GM19397 (cell line): ENCODE measurements at regions not wholly inside any gene's neighbourhood (a gene's known extent, or its start where the extent isn't known, plus 50 kb on each side); places are given as distances from the start of the nearest gene placed in this dataset.
"Not testable (repeated sequence)": the region's sequence is repeated elsewhere in the genome, so short reads cannot be mapped to it uniquely, and the experiment has no call there.

Experiments
- ATAC-seq: cut with Tn5 transposase; IDR thresholded peaks from one replicate; pipeline ENCODE4 v1.9.1; 2021; ENCODE audit warnings: mild to moderate bottlenecking, moderate library complexity; ENCODE audit not compliant: unreplicated experiment

- no peak for ATAC-seq
Observed at GRCh38 chr11:60592601-60593000, 77.4 kb downstream of the MS4A13 start.

DNA sequence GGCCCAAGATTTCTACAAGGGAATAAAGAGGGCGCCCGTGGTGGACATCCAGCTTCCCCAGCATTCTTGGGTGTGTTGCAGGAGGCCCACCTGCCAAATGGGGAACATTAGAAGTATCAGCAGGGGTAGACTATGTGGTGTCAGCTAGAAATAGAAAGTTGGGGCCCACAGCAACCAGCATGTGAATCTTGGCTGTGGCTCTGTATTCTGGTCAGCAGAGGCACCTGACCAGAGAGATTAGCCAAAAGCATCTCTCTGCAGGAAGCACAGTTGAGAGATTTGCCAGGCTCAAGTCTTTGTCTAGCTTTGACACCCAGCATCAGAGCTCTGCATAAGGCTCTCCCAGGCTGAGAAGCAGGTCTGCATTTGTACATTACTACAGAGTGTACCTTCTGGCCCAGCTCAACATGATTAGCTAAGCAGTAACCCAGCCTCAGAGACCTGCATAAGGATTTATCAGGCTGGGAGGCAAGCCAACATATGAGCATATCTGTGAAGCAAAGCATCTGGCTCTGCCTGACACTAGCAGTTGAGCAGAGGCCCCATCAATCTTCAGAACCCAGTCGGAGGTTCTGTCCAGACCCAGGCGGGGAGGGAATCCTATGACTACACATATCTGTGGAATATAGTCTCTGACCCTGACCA is 79.9 kb downstream of the MS4A13 start:
- no peak for ATAC-seq

GRCh38 chr11:60607483-60607882 is 91.9 kb upstream of the MS4A8 start:
- ATAC-seq = no peak

DNA sequence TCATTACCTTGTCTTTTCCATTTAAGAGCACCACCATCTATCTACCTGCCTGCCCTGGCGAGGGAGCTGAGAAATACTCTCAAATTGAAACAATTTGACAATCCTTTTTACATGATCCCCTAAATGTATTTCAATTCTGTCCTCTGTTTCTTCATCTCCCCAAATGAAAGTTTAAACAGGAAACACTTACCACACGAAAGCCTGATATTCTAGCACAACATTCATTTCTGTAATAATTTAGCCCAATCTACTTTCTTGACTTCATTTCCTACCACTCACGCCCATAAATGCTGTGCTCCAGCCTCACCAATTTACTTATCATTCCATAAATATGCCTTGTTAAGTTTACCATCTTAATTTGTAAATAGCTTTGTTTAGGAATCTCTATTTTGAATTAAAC is 89.8 kb upstream of the MS4A8 start:
- ATAC-seq = no peak

GRCh38 chr11:60610702-60611101 is 88.7 kb upstream of the MS4A8 start:
- ATAC-seq = no peak

GRCh38 chr11:60615497-60615896 is 83.9 kb upstream of the MS4A8 start:
- no peak for ATAC-seq

- not testable (repeated sequence) for ATAC-seq
Observed at GRCh38 chr11:60621940-60622339, 77.5 kb upstream of the MS4A8 start.

DNA sequence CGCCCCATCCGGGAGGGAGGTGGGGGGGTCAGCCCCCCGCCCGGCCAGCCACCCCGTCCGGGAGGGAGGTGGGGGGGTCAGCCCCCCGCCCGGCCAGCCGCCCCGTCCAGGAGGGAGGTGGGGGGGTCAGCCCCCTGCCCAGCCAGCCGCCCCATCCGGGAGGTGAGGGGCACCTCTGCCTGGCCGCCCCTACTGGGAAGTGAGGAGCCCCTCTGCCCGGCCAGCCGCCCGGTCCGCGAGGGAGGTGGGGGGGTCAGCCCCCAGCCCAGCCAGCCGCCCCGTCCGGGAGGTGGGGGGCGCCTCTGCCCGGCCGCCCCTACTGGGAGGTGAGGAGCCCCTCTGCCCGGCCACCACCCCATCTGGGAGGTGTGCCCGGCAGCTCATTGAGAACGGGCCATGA is 76.6 kb upstream of the MS4A8 start:
- ATAC-seq = not testable (repeated sequence)

GRCh38 chr11:60625262-60625661 is 74.2 kb upstream of the MS4A8 start:
- no peak for ATAC-seq

GRCh38 chr11:60629399-60629798 is 70.0 kb upstream of the MS4A8 start:
- no peak for ATAC-seq

DNA sequence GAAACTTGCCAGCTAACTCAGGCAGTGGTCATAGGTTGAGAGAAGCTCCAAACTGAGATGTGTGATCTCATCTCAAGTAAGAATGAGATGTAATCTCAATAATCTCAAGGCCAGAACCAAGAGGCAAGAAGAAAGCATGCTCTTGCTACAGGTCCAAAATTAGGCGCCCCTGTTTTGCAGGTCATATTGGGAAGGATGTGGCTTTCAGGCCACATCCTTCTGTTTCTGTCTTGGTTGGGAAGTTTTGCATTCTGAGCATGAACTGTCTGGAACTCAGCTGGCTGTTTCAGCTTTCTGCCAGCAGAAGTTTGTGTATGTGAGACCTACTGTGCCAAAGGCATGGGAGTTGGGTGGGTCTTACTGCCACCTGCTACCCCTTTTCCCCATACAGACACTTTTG is 67.5 kb upstream of the MS4A8 start:
- no peak for ATAC-seq

DNA sequence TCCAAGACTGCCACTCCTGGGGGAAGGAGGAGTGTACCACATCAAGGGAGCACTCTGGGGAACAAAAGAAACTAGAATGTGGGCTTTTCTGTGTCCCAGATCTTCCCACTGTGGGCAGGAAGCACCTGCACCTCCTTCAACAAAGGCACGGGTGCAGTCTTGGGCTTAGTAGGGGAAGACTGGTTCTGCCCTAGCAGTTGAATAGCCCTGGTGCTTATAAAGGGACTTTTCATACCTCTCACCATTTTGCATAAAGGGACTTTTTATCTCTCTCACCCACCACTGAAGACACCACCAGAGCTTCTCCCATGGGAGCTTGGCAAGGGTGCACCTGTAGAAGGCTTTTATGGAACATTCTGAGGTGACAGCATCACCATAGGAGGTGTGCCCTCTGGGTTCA is 65.8 kb upstream of the MS4A8 start:
- peak; percentile 70 for ATAC-seq

DNA sequence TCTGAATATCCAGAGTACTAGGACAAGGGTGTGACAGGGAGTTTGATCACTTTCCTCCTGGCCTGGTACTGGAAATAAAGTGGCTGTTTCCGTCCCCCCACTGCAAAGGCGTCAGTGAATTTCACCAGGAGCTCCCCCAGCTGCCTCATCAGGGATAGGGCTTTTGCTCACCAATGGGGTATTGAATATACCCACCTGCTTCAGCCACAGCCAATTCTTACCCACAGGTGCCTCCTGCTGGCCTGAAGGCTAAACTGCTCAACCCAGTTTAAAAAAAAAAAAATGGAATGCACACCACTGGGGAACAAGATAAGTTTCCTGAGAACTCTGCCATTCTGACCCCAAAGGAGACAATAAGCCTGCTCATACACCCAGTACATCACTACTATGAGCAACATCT is 65.3 kb upstream of the MS4A8 start:
- ATAC-seq = peak; percentile 50

GRCh38 chr11:60641940-60642339 is 57.5 kb upstream of the MS4A8 start:
- ATAC-seq = no peak

DNA sequence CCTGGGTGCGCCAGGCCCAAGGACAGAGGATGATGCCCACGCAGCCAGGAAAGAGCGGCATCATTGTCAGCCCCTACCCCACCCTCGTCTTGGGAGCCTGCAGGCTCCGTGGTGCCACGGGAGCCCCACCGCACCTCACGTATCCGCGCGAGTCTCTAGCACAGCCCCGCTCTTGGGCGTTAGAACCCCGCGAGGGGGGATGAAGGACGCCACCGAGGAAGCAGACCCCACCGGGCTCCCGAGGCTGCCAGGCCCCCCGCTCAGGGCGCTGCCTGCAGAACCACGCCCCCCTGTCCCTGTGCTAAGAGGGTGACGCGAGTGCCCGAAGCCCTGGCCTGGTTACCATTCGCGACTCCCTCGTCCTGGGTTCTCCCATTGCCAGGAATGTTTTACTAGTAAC is 52.3 kb upstream of the MS4A8 start:
- ATAC-seq = no peak
